SK-N-MC (cell line): ENCODE measurements at regions not wholly inside any gene's neighbourhood (a gene's known extent, or its start where the extent isn't known, plus 50 kb on each side); places are given as distances from the start of the nearest gene placed in this dataset.

Experiments
- DNase-seq: peaks from one replicate; pipeline ENCODE4 v3.0.0-alpha.2; 2011; ENCODE audit warnings: low read depth, low spot score
- H3K27ac ChIP-seq: fragments of 200-600 bp; sonication (generic); 2 replicates; pipeline ENCODE4 v1.5.1; 2016; ENCODE audit warnings: mixed run types
- H3K36me3 ChIP-seq: fragments of 200-600 bp; sonication (generic); 2 replicates; pipeline ENCODE4 v1.6.1; 2017; ENCODE audit warnings: antibody characterized with exemption, low read length, mixed read lengths; ENCODE audit not compliant: insufficient read depth
- H3K4me3 ChIP-seq: fragments of 200-600 bp; sonication (generic); 2 replicates; pipeline ENCODE4 v1.5.1; 2016
- H3K9ac ChIP-seq: fragments of 200-600 bp; sonication (generic); 2 replicates; pipeline ENCODE4 v1.8.0; 2017; ENCODE audit warnings: mixed run types, mixed read lengths; ENCODE audit not compliant: insufficient read length
- H3K9me3 ChIP-seq: fragments of 200-600 bp; sonication (generic); 2 replicates; pipeline ENCODE4 v1.6.1; 2017; ENCODE audit warnings: low read depth, mild to moderate bottlenecking, antibody characterized with exemption, low read length, moderate library complexity, mixed read lengths
- EZH2 ChIP-seq: fragments of 200-600 bp; sonication (generic); IDR thresholded peaks from one replicate; pipeline ENCODE4 v1.6.1; 2017; ENCODE audit warnings: antibody characterized with exemption
- FOXP2 ChIP-seq: optimal IDR thresholded peaks from 2 replicates; pipeline ENCODE3; 2011; ENCODE audit warnings: mild to moderate bottlenecking, moderate library complexity; ENCODE audit not compliant: insufficient read depth; ENCODE audit errors: extremely low read length, control extremely low read depth
- POLR2AphosphoS5 ChIP-seq: IDR thresholded peaks from 2 replicates; pipeline ENCODE4 v1.6.1; 2012; ENCODE audit warnings: mild to moderate bottlenecking, low read depth, low read length, borderline replicate concordance

DNA sequence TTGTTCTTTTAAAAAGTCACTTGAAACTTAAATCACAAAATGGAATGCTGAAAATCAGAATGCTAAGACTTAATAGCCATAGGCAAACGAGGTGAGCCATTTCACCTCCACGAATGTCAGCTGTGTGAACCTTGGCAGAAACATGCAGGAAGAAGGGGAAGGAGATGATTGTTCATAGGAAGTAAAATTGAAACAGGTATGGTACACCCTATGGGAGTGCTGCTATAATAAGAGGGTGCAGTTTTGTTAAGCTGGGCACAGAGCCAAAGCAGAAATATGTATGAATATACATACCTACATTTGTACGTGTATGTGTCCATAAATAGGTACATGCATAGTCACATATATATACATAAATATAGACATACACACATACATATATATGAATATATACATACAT is 51.0 kb upstream of the SPINK5 start:
- no peak for DNase-seq
- Histone ChIP-seq H3K27ac (no peak overlapping the region), H3K9ac (no peak overlapping the region), H3K4me3 (no peak overlapping the region), H3K9me3 (no peaks in the 10 kb centered on the region), H3K36me3 (no peaks in the 10 kb centered on the region)
- TF ChIP-seq FOXP2 (no peak), EZH2 (no peak)

- H3K9ac ChIP-seq, result no peak overlapping the region
- no peak overlapping the region for H3K27ac ChIP-seq
- no peaks in the 10 kb centered on the region for H3K36me3 ChIP-seq
- TF ChIP-seq POLR2AphosphoS5, result no peak
- TF ChIP-seq FOXP2, result no peak
- no peak for TF ChIP-seq EZH2
- H3K9me3 ChIP-seq, result no peaks in the 10 kb centered on the region
- DNase-seq, result no peak
- no peak overlapping the region for H3K4me3 ChIP-seq
Measured at GRCh38 chr5:148011398-148012137, 52.2 kb upstream of the SPINK5 start.

GRCh38 chr5:148005788-148006520 is 57.8 kb upstream of the SPINK5 start:
- H3K9ac ChIP-seq, result no peak overlapping the region
- TF ChIP-seq FOXP2, result no peak
- no peak for TF ChIP-seq POLR2AphosphoS5
- no peaks in the 10 kb centered on the region for H3K36me3 ChIP-seq
- no peak overlapping the region for H3K4me3 ChIP-seq
- peak; percentile 10 for DNase-seq
- no peak overlapping the region for H3K27ac ChIP-seq
- peaks cover 5% of the 10 kb centered on the region; the same call in 1 of the 2 replicates for H3K9me3 ChIP-seq

- peaks cover 5% of the 10 kb centered on the region; the same call in 1 of the 2 replicates for H3K9me3 ChIP-seq
- no peak overlapping the region for H3K27ac ChIP-seq
- no peak for TF ChIP-seq FOXP2
- no peak for TF ChIP-seq POLR2AphosphoS5
- TF ChIP-seq EZH2, result no peak
- H3K4me3 ChIP-seq, result no peak overlapping the region
- DNase-seq, result no peak
- H3K9ac ChIP-seq, result no peak overlapping the region
- no peaks in the 10 kb centered on the region for H3K36me3 ChIP-seq
Measured at GRCh38 chr5:148003226-148003625, 60.6 kb upstream of the SPINK5 start.

DNA sequence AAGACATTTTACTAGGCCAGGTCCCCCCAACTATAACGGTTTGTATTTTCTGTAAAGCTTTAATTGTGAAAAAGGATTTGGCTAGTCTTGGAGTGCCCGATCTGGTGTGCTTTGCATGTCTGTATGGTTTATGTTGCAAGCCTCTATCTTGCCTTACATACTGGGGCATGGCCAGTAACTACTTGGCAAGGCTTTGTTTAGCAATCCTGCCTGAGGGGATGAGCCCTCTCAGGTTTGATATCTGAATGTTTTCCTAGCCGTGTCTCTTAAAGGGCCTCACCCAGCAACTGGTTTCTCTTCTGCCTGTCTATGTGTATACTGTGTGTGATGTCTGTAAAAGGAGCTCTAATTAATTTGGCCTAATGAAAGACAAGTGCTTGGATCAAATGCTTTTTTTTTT is 61.3 kb upstream of the SPINK5 start:
- Histone ChIP-seq H3K27ac (no peak overlapping the region), H3K9ac (no peak overlapping the region), H3K4me3 (no peak overlapping the region), H3K36me3 (no peaks in the 10 kb centered on the region), H3K9me3 (peaks cover 5% of the 10 kb centered on the region; the same call in 1 of the 2 replicates)
- DNase-seq, result no peak
- TF ChIP-seq EZH2 (no peak), FOXP2 (no peak), POLR2AphosphoS5 (no peak)

- Histone ChIP-seq H3K4me3 (no peak overlapping the region), H3K36me3 (no peaks in the 10 kb centered on the region), H3K9me3 (peaks cover 5% of the 10 kb centered on the region; the same call in 1 of the 2 replicates), H3K9ac (no peak overlapping the region), H3K27ac (no peak overlapping the region)
- DNase-seq, result no peak
- no peak for TF ChIP-seq FOXP2
- no peak for TF ChIP-seq EZH2
- no peak for TF ChIP-seq POLR2AphosphoS5
Measured at GRCh38 chr5:148000036-148000435, 63.7 kb upstream of the SPINK5 start.

DNA sequence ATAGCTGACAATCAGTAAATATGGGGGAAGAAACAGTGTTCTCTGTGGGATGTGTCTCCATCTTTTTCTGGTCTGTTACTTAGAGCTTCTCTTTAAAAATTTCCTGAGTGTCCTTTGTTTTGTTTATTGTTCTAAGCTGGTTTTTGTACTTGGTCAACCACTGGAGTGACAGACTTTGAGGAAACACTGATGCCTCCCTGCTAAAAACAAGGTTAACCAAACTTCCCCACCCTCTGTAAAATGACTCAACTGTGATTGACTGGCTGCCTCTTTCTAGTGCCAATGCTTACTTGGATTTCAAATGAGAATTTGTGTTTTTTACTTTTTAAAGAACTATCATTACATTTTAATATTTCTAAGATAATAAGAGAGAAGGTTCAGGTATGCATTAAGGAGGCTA is 65.1 kb upstream of the SPINK5 start:
- TF ChIP-seq POLR2AphosphoS5 (no peak), EZH2 (no peak), FOXP2 (no peak)
- Histone ChIP-seq H3K36me3 (no peaks in the 10 kb centered on the region), H3K4me3 (no peak overlapping the region), H3K9me3 (peaks cover 5% of the 10 kb centered on the region; the same call in 1 of the 2 replicates), H3K9ac (no peak overlapping the region), H3K27ac (no peak overlapping the region)
- DNase-seq, result no peak

DNA sequence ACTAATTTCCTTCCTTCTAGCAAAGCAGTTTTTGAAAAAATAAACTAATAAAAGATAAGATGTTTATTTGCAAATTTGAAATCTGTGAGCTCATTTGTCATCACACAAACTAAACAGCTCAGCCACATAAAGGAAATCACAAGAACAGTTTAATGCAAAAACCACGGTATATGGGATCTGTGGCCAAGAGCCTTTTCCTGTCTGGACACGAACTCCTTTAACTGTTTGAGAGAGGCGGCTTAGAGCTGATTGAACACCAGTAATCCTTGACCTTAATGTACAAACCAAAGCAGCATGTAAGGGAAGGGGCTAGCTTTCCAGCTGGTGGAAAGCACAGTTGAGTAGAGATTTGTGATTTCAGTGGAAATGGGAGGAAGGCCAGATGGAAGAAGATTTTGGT is 66.3 kb upstream of the SPINK5 start:
- Histone ChIP-seq H3K9me3 (peaks cover 5% of the 10 kb centered on the region; the same call in 1 of the 2 replicates), H3K36me3 (no peaks in the 10 kb centered on the region), H3K4me3 (no peak overlapping the region), H3K9ac (no peak overlapping the region), H3K27ac (no peak overlapping the region)
- DNase-seq, result no peak
- no peak for TF ChIP-seq EZH2
- no peak for TF ChIP-seq POLR2AphosphoS5
